NT2/D1 (cell line): ENCODE measurements at regions not wholly inside any gene's neighbourhood (a gene's known extent, or its start where the extent isn't known, plus 50 kb on each side); places are given as distances from the start of the nearest gene placed in this dataset.
A peak's percentile ranks its signal among the peaks of the same experiment; 100 is the strongest.

Source experiments
- DNase-seq: peaks from one replicate; pipeline ENCODE4 v3.0.0-alpha.2; 2011; ENCODE audit warnings: low read depth, low spot score
- H3K27me3 ChIP-seq: 2 replicates; pipeline ENCODE4 v1.6.0; 2011; ENCODE audit warnings: mild to moderate bottlenecking; ENCODE audit not compliant: insufficient read length, insufficient read depth
- H3K36me3 ChIP-seq: 2 replicates; pipeline ENCODE4 v1.6.1; 2011; ENCODE audit warnings: mild to moderate bottlenecking, low read length, mixed read lengths; ENCODE audit not compliant: insufficient read depth, insufficient read length
- H3K4me1 ChIP-seq: 2 replicates; pipeline ENCODE4 v1.5.1; 2011; ENCODE audit not compliant: insufficient read depth, insufficient read length
- H3K4me3 ChIP-seq: 2 replicates; pipeline ENCODE4 v1.5.1; 2011; ENCODE audit warnings: low read depth; ENCODE audit not compliant: insufficient read length
- H3K9ac ChIP-seq: 2 replicates; pipeline ENCODE4 v1.6.0; 2011; ENCODE audit warnings: low read depth; ENCODE audit not compliant: insufficient read length
- H3K9me3 ChIP-seq: 2 replicates; pipeline ENCODE4 v1.5.1; 2011; ENCODE audit warnings: mild to moderate bottlenecking, low read length; ENCODE audit not compliant: insufficient read depth
- SUZ12 ChIP-seq: IDR thresholded peaks from 2 replicates; pipeline ENCODE4 v1.6.1; 2011; ENCODE audit not compliant: insufficient read length, insufficient read depth; ENCODE audit errors: extremely low read depth
- YY1 ChIP-seq: IDR thresholded peaks from 2 replicates; pipeline ENCODE4 v1.6.1; 2011; ENCODE audit not compliant: insufficient read length, insufficient read depth
- ZNF274 ChIP-seq: IDR thresholded peaks from 2 replicates; pipeline ENCODE4 v1.6.1; 2011; ENCODE audit warnings: mild to moderate bottlenecking, low read depth, low read length

GRCh38 chr10:88111294-88111693, 247.9 kb downstream of the PTEN start:
- H3K36me3 ChIP-seq = no peaks in the 10 kb centered on the region
- DNase-seq = no peak
- H3K9ac ChIP-seq = no peak overlapping the region
- no peaks in the 10 kb centered on the region for H3K9me3 ChIP-seq
- no peaks in the 10 kb centered on the region for H3K27me3 ChIP-seq
- no peak overlapping the region for H3K4me3 ChIP-seq
- no peaks in the 10 kb centered on the region for H3K4me1 ChIP-seq
- TF ChIP-seq ZNF274 (no peak), YY1 (no peak), SUZ12 (no peak)

GRCh38 chr10:88113232-88113631, 249.8 kb downstream of the PTEN start:
- no peaks in the 10 kb centered on the region for H3K27me3 ChIP-seq
- H3K36me3 ChIP-seq = no peaks in the 10 kb centered on the region
- no peaks in the 10 kb centered on the region for H3K4me1 ChIP-seq
- TF ChIP-seq YY1 (no peak), SUZ12 (no peak), ZNF274 (no peak)
- no peaks in the 10 kb centered on the region for H3K9me3 ChIP-seq
- H3K4me3 ChIP-seq = no peak overlapping the region
- H3K9ac ChIP-seq = no peak overlapping the region
- DNase-seq = no peak

GRCh38 chr10:88113657-88114272, 250.3 kb downstream of the PTEN start:
- DNase-seq = no peak
- H3K36me3 ChIP-seq = no peaks in the 10 kb centered on the region
- no peak overlapping the region for H3K4me3 ChIP-seq
- no peak overlapping the region for H3K9ac ChIP-seq
- H3K9me3 ChIP-seq = no peaks in the 10 kb centered on the region
- no peaks in the 10 kb centered on the region for H3K4me1 ChIP-seq
- TF ChIP-seq ZNF274 = no peak
- TF ChIP-seq YY1 = no peak
- no peak for TF ChIP-seq SUZ12
- H3K27me3 ChIP-seq = no peaks in the 10 kb centered on the region

- TF ChIP-seq YY1 = no peak
- TF ChIP-seq ZNF274 = no peak
- TF ChIP-seq SUZ12 = no peak
- DNase-seq = peak; percentile 16
Observed at GRCh38 chr10:88114368-88114767, 250.9 kb downstream of the PTEN start.

GRCh38 chr10:88115407-88115806, 252.0 kb downstream of the PTEN start:
- Histone ChIP-seq H3K4me3 (no peak overlapping the region), H3K9me3 (no peaks in the 10 kb centered on the region), H3K36me3 (no peaks in the 10 kb centered on the region), H3K27me3 (no peaks in the 10 kb centered on the region), H3K4me1 (no peaks in the 10 kb centered on the region), H3K9ac (no peak overlapping the region)
- no peak for DNase-seq
- no peak for TF ChIP-seq YY1
- no peak for TF ChIP-seq SUZ12
- TF ChIP-seq ZNF274 = no peak

More at GRCh38 chr10:88114368-88114767, 250.9 kb downstream of the PTEN start:
- no peaks in the 10 kb centered on the region for H3K9me3 ChIP-seq
- no peaks in the 10 kb centered on the region for H3K4me1 ChIP-seq
- no peak overlapping the region for H3K4me3 ChIP-seq
- H3K36me3 ChIP-seq = no peaks in the 10 kb centered on the region
- no peaks in the 10 kb centered on the region for H3K27me3 ChIP-seq
- H3K9ac ChIP-seq = no peak overlapping the region

- H3K27me3 ChIP-seq = no peaks in the 10 kb centered on the region
- H3K9me3 ChIP-seq = no peaks in the 10 kb centered on the region
- no peak for DNase-seq
- TF ChIP-seq ZNF274 = no peak
- no peak for TF ChIP-seq YY1
- no peak for TF ChIP-seq SUZ12
- H3K4me3 ChIP-seq = no peak overlapping the region
- H3K36me3 ChIP-seq = no peaks in the 10 kb centered on the region
- no peak overlapping the region for H3K9ac ChIP-seq
- no peaks in the 10 kb centered on the region for H3K4me1 ChIP-seq
Observed at GRCh38 chr10:88115968-88116367, 252.5 kb downstream of the PTEN start.

GRCh38 chr10:88116481-88116880, 253.1 kb downstream of the PTEN start:
- H3K36me3 ChIP-seq = no peaks in the 10 kb centered on the region
- no peaks in the 10 kb centered on the region for H3K27me3 ChIP-seq
- no peak for TF ChIP-seq ZNF274
- no peak for TF ChIP-seq YY1
- TF ChIP-seq SUZ12 = no peak
- H3K4me3 ChIP-seq = no peak overlapping the region
- H3K9ac ChIP-seq = no peak overlapping the region
- no peaks in the 10 kb centered on the region for H3K4me1 ChIP-seq
- DNase-seq = no peak
- no peaks in the 10 kb centered on the region for H3K9me3 ChIP-seq

GRCh38 chr10:88116971-88117626, 253.7 kb downstream of the PTEN start:
- Histone ChIP-seq H3K9ac (no peak overlapping the region), H3K27me3 (no peaks in the 10 kb centered on the region), H3K4me3 (no peak overlapping the region), H3K9me3 (no peaks in the 10 kb centered on the region), H3K36me3 (no peaks in the 10 kb centered on the region), H3K4me1 (no peaks in the 10 kb centered on the region)
- DNase-seq = no peak
- TF ChIP-seq ZNF274 = no peak
- TF ChIP-seq YY1 = no peak
- no peak for TF ChIP-seq SUZ12
